H7 (cell line): ENCODE measurements at regions not wholly inside any gene's neighbourhood (a gene's known extent, or its start where the extent isn't known, plus 50 kb on each side); places are given as distances from the start of the nearest gene placed in this dataset.

Source experiments
- DNase-seq: peaks from one replicate; pipeline ENCODE4 v3.0.0; 2012
- H3K27me3 ChIP-seq: 2 replicates; pipeline ENCODE4 v1.6.0; 2011; ENCODE audit warnings: mild to moderate bottlenecking, low read length; ENCODE audit not compliant: control insufficient read depth, insufficient read depth
- H3K36me3 ChIP-seq: replicated peaks from 2 replicates; pipeline ENCODE4 v1.5.1; 2011; ENCODE audit warnings: low read length; ENCODE audit not compliant: control insufficient read depth, insufficient read depth
- H3K4me3 ChIP-seq: 2 replicates; pipeline ENCODE4 v1.5.1; 2011; ENCODE audit warnings: low read depth, mild to moderate bottlenecking, control low read depth, low read length, moderate library complexity; ENCODE audit not compliant: insufficient read depth

GRCh38 chr2:117195381-117195780, 619.1 kb upstream of the DDX18 start:
- DNase-seq = no peak
- Histone ChIP-seq H3K4me3 (no peak overlapping the region), H3K36me3 (no peaks in the 10 kb centered on the region), H3K27me3 (no peaks in the 10 kb centered on the region)

DNA sequence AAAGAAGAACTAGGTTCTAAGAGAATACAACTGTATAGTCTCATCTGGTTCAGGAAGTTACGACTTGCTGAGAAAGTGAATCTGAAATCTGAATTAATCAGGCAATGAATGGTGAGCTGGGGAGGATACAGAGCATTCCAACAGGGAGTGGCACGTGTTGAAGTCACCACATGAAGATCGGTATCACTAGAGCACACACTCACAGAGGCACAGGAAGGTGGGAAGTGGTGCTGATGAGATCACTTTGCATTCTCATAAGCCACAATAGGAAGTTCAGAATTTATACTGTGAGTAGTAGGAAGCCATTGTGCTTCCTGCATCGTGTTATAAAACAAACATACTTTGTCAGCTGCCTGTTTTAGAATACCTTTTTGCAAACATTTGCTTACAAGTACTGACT, 615.0 kb upstream of the DDX18 start:
- Histone ChIP-seq H3K4me3 (no peak overlapping the region), H3K36me3 (no peaks in the 10 kb centered on the region), H3K27me3 (no peaks in the 10 kb centered on the region)
- DNase-seq = no peak

DNA sequence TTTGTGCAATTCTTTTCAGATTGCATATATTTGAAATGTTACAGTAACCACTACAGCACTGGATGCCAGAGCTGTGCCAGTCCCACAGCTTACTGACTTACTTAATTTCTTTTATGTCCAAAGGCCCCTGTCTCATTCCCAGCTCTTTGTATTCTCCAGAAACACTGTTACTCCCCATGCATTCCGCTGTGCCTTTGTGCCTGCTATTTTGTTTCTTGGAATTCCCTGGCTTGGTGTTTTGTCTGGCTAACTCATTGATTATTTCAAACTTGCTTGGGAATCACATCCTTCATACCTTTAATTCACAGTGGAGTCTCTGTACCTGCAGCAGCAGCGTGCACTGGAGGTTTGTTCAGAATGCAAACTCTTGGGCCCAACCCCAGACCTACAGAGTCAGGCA, 601.9 kb upstream of the DDX18 start:
- DNase-seq = no peak
- no peak overlapping the region for H3K4me3 ChIP-seq
- no peaks in the 10 kb centered on the region for H3K36me3 ChIP-seq
- H3K27me3 ChIP-seq = no peaks in the 10 kb centered on the region

- Histone ChIP-seq H3K36me3 (no peaks in the 10 kb centered on the region), H3K27me3 (no peaks in the 10 kb centered on the region), H3K4me3 (no peak overlapping the region)
- DNase-seq = no peak
These were observed 597.3 kb upstream of the DDX18 start for GRCh38 chr2:117217145-117217544.

DNA sequence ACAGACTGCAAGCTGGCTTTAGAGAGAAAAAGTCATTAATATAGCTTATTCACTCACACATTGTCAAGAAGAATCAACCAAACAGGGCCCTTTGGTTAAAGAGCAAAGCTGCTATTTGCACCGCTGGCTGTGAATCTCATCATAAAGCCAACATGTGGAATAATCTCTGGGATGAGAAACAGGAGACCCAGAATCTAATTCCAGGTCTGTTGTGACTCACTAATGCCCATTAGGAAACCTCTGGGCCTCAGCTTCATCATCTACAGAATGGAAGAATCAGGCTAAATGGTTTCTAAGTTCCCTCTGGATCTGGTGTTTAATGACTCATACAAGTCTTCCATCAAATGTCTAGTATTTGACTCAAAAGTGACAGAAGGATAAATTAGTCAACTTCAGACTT, 591.7 kb upstream of the DDX18 start:
- H3K36me3 ChIP-seq = no peaks in the 10 kb centered on the region
- H3K4me3 ChIP-seq = no peak overlapping the region
- no peaks in the 10 kb centered on the region for H3K27me3 ChIP-seq
- DNase-seq = no peak

DNA sequence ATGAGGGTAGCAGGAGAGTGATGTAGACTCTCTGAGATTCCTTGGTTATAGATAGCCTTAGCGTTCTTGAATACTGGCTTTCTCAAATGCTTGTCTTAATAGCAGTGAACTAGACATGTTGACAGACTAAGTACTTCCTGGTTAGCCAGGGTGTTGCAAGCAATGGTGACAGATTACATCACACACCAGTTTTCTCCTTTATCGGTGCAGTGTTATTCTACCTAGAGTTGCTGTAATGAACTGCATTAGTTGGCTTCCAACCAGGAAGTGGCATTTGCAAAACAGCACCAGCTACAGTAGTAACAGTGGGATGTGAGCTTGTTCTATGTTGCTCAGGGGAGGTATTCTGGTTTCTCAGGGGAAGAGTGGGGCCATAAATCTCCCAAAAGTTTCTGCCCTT, 582.2 kb upstream of the DDX18 start:
- Histone ChIP-seq H3K27me3 (no peaks in the 10 kb centered on the region), H3K36me3 (no peaks in the 10 kb centered on the region), H3K4me3 (no peak overlapping the region)
- no peak for DNase-seq

- Histone ChIP-seq H3K36me3 (no peaks in the 10 kb centered on the region), H3K27me3 (no peaks in the 10 kb centered on the region), H3K4me3 (no peak overlapping the region)
- no peak for DNase-seq
These were observed 557.1 kb upstream of the DDX18 start for GRCh38 chr2:117257362-117257761.

- Histone ChIP-seq H3K36me3 (no peaks in the 10 kb centered on the region), H3K27me3 (no peaks in the 10 kb centered on the region), H3K4me3 (no peak overlapping the region)
- no peak for DNase-seq
These were observed 544.9 kb upstream of the DDX18 start for GRCh38 chr2:117269574-117269973.

GRCh38 chr2:117271631-117272030, 542.9 kb upstream of the DDX18 start:
- DNase-seq = no peak
- Histone ChIP-seq H3K36me3 (no peaks in the 10 kb centered on the region), H3K4me3 (no peak overlapping the region), H3K27me3 (no peaks in the 10 kb centered on the region)

GRCh38 chr2:117273009-117273671, 541.4 kb upstream of the DDX18 start:
- no peaks in the 10 kb centered on the region for H3K36me3 ChIP-seq
- no peak overlapping the region for H3K4me3 ChIP-seq
- no peaks in the 10 kb centered on the region for H3K27me3 ChIP-seq
- DNase-seq = peak; percentile 16

- no peak for DNase-seq
- no peaks in the 10 kb centered on the region for H3K27me3 ChIP-seq
- H3K36me3 ChIP-seq = no peaks in the 10 kb centered on the region
- no peak overlapping the region for H3K4me3 ChIP-seq
These were observed 521.5 kb upstream of the DDX18 start for GRCh38 chr2:117293012-117293411.

DNA sequence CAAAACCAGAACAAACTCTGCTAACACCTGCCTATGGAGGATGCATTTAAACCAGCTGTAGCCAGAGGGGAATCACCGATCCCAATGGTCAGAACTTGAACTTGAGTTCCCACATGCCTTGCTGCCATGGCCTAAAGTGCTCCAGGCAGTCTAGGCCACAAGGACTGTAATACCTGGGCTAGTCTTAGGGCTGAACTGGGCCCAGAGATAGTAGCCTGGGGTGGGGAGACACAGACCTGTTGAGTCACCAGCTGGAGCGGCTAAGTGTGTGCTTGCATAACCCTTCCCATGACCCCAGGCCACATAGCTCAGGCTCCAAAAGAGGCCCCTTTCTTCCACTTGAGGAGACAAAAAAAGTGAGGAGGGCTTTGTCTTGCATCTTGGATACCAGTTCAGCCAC, 515.0 kb upstream of the DDX18 start:
- Histone ChIP-seq H3K27me3 (no peaks in the 10 kb centered on the region), H3K4me3 (no peak overlapping the region), H3K36me3 (no peaks in the 10 kb centered on the region)
- no peak for DNase-seq

DNA sequence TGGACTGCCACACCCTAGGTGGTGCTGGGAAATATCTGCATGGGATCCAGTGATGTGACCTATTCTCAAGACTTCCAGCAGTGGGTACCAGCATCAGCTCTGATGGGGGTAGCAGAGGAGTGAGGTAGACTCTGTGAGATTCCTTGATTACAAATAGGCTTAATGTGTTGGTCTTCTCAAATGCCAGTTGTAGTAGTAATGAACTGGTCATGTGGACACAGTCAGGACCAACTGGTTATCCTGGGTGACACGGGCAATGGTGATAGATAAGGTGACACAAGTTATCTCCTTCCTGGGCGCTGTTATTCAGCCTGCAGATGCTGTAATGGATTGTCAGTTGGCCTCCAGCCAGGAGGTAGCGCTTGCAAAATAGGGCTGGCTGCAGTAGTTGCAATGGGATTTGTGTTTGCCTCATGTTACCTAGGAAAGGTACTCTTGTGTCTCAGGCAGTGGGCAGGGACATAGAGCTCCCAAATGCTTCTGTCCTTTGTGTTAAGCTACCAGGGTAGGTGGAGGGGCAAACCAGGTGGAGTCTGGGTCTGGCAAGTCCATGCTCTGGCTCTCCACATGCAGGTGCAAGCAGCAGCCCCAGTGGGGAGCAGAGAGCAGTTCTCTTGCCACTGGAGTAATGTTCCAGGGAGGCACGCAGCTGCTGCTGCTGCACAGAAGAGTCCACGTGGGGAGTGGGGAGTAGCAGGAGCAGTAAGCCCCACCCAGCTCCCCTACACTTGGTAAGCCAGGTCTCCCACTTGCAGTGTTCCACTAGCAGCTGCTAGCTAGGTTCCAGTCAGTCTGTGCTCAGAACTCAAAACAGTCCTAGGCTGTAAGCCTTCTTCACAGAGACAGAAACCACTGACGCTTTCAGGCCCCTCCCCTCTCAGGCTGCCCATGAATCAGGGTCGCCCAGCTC, 505.4 kb upstream of the DDX18 start:
- Histone ChIP-seq H3K4me3 (no peak overlapping the region), H3K27me3 (no peaks in the 10 kb centered on the region), H3K36me3 (no peaks in the 10 kb centered on the region)
- DNase-seq = no peak

DNA sequence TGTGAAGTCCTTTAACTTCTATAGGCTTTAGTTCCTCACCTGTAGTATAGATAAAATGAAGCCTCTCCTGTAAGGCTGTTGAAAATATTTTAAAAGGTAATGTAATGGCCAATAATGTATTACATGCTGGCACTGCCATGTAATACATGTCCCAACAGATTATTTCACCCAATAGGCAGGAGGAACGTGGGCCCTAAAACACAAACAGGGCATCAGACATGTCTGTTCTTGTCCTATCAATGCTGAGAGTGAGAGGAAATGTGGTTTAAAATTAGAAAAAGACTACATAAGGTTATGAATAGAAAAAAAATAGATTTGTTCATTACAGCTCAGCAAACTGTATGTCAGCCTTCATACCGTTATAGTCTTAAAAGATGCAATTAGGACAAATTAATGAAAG, 492.7 kb upstream of the DDX18 start:
- Histone ChIP-seq H3K27me3 (no peaks in the 10 kb centered on the region), H3K36me3 (no peaks in the 10 kb centered on the region), H3K4me3 (no peak overlapping the region)
- no peak for DNase-seq

DNA sequence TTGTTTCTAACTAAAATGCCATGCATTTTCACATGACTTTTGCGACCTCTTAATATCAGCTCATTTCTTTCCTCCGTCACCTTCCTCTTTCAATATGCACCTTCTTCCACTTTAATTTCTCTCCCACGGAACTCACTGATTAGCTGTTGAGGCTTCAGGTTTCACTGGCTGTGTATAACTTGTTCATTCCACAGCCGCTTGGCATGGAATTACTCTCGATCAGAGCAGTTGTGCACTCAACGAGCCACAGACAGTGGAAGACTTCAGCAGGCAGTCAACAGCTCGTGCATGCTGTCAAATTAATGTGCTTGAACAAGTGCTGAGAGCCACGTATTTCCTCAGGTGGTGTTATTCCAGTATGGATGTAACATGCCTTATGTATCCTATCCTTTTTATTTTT, 491.2 kb upstream of the DDX18 start:
- Histone ChIP-seq H3K27me3 (no peaks in the 10 kb centered on the region), H3K36me3 (no peaks in the 10 kb centered on the region), H3K4me3 (no peak overlapping the region)
- DNase-seq = no peak
